NCI-H748 (cell line): ENCODE measurements at regions not wholly inside any gene's neighbourhood (a gene's known extent, or its start where the extent isn't known, plus 50 kb on each side); places are given as distances from the start of the nearest gene placed in this dataset.
"Not testable (repeated sequence)": the region's sequence is repeated elsewhere in the genome, so short reads cannot be mapped to it uniquely, and the experiment has no call there.

Experiments
- DNase-seq: peaks from one replicate; lab custom pipeline; 2025; ENCODE audit not compliant: unreplicated experiment; lab: John Stamatoyannopoulos, UW

DNA sequence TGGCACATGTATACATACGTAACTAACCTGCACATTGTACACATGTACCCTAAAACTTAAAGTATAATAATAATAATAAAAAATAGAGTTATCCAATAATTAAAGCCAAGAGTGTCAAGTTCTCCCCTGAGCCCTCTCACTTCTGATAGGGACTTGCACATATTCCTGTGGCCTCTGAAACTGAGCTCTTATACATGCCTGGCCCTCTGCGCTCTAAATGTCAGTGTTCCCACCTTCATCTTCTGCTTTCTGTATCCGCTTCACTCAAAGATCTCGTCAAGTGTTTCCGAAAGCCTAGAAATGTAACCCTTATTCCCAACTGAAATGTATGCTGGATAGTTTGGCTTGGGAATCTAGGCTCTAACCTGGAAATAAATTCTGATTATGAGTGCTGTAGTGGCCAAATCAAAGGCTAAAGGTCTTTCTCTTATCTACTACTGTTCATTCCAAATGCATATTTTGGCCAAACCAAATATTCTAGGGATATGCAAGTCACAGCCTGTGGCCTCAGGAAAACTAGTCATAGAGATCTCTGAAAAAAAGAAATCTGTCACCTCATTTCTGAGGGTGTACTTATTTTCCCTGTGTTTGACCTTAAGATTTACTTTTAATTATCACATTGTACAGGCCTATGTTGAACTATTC is 99.5 kb upstream of the LYPLAL1 start:
- DNase-seq = no peak

DNA sequence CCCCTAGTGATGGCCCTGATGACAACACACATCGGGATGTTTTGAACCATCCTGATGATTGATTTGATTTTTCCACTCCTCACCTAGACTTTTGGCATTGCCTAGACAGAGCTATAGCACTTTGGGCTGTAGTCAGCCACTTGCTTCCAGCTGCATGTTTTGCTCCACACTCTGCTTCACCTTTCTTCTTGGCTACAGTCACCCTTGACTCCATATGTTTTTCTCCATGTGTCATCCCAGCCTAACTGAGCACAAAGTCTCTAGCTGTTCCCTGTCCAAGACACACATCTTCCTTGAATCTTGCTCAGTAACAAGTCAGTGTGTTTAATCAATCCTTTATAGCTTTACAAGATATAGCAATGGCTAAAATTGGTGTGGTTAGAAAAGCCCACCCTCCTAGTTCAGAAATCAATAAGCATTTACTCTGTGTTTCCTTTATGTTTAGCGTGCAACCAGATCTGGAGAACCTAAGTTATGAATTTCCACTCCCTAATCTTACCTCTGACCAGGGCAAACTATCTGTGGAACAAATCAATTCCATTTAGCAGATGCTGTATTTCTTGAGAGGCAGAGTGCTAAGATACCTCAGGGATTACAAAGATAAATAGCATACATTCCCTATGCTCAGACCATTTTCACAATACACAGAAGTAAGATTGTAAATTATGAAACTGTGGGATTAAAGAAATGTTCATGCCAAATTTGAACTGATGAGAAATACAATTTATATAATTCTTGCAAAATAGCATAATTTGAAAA is 98.4 kb upstream of the LYPLAL1 start:
- no peak for DNase-seq

DNA sequence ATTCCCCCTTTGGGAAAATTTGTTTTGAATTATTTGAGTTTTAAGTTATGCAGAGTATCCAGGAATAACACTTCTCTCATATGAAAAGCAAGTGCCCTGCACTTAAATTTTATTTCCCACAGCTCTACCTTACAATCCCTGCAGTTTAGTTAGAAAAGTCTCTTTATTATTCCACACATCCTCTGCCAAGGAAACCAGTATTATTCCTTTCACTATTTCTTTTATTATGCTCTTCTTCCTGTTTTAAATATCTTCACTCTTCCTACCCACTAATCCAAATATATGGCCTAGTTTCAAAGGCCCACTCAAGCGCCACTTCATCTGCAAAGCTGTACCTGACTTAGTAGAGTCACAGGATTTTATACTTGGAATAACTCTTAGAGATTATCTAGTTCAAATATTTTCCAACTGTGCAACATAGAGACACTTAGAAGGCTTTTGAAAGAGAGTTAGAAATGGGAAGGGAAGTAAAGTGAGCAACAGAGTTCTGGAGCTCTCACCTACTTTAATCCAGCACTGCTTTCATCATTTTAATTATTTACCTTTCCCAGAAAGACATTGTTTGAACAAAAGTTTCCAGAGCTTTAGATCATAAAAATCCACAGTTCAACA is 97.2 kb upstream of the LYPLAL1 start:
- DNase-seq = no peak

DNA sequence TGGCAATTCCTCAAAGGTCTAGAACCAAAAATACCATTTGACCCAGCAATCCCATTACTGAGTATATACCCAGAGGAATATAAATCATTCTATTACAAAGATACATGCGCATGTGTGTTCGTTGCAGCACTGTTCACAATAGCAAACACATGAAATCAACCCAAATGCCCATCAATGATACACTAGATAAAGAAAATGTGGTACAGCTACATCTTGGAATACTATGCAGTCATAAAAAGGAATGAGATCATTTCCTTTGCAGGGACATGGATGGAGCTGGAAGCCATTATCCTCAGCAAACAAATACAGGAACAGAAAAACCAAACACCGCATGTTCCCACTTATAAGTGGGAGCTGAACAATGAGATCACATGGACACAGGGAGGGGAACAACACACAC is 95.9 kb upstream of the LYPLAL1 start:
- DNase-seq = not testable (repeated sequence)

DNA sequence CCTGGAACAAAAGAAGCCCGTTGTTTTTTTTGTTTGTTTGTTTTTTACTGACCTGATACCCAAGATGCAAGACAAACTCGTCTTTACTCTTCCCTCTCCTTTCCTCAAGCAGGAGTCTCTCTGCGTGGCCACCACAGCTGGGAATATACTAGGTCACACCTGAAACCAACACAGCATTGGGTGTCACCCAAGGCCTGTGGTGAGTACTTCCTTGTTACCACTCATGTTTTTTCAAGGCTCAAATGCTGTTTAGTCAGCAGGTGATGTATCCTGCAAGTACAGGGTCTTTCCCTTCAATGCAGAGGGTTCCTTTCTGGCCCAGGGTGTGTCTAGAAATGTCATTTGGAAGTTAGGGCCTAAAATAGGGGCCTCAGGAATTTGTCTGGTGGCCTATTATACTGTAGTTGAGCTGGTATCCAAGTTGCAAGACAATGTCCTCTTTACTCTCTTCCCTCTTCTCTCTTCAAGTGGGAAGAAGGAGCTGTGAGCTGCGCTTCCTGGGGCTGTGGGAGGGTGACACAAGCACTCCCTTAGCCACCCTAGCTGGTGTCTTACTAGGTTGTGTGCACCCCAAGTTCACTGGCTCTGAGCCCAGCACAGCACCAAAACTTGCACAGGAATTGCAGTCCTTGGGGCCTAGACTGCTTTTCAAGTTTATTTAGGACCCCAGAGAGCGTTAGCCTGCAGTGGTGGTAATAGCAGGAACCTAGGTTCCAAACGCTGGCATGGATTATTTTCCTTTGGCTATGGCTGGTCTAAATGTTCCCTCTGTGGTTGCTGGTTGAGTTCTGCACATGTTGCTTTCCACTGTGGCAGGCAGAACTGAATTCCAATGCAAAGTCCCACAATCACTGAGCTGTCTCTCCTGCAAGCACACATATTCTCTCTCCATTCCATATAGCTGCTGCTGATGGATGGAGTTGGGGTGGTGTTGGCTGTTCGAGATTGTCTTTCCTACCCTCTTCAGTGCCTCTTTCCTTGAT is 91.4 kb upstream of the LYPLAL1 start:
- no peak for DNase-seq

DNA sequence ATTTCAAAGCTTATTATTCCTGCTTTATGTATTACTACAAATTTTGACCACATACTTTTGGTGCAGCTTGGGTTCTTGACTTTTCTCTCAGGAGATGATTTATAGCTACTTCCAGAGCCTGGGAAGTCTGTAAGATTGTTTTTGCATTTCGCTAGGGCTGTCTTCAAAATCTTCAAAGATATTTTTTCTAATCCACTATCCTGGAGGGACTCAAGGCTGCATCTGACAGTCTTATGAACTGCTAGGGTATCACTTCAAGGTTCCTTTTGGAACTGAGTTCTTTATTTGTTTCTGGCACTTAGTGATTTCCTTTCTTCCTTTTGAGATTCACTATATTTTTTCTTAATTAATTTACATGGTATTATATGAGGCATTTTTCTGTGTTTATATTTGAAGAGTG is 90.0 kb upstream of the LYPLAL1 start:
- DNase-seq = no peak

DNA sequence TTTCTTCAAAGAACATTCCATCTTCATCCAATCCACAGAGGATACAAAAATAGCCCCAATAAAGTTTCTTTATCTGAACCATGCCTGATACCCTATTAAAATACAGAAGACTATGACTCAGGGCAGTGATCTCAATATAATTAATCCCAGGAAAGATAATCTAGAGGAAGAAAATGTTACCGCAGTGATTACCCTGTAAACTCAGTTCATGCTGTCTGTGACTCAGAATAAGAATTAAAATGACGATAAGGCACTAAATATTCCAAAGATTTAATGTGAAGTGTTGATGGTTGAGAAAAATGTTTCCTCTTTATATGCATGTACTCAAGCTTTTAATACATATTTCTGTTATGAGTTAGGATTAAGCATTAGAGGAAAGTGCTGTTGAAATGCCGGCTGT is 88.6 kb upstream of the LYPLAL1 start:
- no peak for DNase-seq

DNA sequence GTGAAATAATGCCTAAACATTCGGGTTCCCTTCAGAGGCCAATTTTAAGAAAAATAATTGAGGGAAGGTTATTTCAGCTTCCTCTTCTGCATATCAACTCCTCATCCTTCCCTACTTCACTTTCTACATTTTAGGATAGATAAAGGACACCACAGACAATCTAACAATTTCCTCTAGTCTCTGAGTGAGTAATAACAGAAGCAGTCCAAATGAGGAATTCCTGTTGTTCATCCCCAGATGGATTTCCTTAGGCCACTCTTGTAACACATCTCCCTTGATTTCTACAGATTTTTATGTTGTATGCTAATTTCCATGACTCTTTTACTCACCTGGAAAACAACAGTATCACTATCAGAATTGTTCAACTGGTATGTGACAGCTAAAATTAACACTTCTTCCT is 87.7 kb upstream of the LYPLAL1 start:
- DNase-seq = no peak

DNA sequence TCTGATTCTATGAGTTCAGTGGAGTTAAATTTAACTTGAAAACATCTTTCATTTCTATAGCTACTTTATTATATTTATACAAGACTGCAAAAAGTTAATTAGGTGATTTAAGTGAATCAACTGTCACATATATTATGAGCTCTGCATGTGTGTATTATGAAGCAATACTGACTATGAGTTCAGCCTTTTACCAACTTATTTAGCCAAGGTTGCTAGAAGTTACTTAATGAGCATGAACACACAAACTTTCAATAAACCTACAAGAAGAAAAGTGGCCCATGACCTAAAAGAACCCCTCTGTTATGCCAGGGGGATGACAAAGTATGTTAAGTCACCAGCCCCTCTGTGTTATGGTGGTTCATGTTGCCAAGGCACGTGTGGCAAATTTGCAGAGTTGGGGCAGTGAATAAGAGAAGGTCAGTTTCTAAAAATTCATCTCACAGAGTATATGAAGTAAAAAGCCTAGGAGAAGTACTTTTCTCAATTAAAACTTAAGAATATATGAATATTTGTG is 86.7 kb upstream of the LYPLAL1 start:
- DNase-seq = no peak

DNA sequence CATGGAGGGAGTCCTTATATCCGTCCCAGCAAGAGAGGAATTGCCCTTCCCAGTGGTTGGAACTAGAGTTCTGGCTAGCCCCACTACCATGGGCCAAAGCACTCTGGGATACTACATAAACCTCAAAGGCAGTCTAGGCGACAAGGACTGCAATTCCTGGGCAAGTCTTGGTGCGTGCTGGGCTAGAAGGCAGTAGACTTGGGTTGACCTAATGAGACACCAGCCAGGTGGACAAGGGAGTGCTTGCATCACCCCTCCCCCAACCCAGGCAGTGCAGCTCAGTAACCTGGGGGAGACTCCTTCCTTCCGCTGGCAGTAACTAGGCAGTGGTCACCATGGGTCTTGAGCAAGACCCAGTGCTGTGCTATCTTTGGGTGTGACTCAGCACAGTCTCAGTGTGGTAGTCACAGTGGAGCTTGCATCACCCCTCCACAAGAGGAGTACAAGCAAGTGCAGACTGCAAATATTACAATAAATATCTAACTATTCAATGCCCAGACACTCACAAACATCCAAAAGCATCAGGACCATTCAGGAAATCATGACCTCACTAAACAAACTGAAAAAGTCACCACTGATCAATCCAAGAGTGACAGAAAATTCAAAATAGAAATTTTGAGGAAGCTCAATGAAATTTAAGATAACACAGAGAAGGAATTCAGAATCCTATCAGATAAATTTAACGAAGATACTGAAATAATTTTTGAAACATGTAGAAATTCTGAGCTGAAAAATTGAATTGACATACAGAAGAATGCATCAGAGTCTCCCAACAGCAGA is 84.7 kb upstream of the LYPLAL1 start:
- DNase-seq = no peak

DNA sequence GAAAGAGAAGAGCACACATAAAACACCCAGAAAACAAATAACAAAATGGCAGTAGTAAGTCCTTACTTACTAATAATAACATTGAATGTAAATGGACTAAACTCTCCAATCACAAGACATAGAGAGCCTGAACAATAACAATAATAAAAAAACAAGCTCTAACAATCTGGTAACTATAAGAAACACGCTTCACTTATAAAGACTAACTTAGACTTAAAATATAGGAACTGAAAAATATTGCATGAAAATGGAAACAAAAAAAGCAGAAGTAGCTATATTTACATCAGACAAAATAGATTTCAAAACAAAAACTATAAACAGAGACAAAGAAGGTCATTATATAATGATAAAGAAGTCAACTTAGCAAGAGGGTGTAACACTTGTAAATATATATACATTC is 83.1 kb upstream of the LYPLAL1 start:
- DNase-seq = no peak

DNA sequence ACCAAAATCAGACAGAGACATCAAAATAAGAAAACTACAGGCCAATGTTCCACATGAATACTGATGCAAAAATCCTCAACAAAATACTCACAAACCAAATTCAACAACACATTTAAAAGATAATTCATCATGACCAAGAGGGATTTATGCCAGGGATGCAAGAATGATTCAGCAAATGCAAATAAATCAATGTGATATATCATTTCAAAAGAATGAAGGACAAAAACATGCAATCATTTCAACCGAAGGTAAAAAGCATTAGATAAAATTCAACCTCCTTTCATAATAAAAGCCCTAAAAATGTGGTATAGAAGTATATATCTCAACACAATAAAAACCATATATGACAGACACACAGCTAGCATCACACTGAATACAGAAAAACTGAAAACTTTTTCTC is 81.5 kb upstream of the LYPLAL1 start:
- no peak for DNase-seq

DNA sequence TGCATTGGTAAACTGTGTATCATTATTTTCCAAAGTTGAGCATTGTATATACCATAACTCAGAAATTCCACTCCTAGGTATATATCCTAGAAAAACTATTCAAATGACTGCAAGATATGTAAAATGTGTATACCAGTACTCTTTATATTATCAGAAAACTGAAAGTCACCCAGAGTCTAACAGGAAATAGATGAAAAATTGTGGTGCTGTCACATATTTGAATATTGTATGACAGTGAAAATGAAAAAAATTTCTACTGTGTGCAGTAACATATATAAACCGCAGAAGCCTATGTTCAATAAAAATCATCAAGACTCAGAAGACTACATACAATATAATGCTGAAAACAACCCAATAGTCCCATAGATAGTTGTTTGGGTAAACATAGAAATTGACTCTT is 74.4 kb upstream of the LYPLAL1 start:
- DNase-seq = no peak

DNA sequence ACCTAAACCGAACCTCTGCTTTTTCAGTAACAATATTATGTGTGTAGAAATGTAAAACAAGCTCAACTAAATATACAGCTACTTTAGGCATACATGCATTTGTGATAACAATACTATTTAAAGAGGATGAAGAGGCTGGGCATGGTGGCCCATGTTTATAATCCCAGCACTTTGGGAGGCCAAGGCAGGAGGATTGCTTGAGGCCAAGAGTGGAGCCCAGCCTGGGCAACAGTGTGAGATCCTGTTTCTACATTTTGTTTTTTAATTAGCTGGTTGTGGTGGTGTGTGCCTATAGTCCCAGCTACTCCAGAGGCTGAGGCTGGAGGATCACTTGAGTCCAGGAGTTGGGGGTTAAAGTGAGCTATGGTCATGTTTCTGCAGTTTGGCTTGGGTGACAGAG is 73.6 kb upstream of the LYPLAL1 start:
- no peak for DNase-seq

DNA sequence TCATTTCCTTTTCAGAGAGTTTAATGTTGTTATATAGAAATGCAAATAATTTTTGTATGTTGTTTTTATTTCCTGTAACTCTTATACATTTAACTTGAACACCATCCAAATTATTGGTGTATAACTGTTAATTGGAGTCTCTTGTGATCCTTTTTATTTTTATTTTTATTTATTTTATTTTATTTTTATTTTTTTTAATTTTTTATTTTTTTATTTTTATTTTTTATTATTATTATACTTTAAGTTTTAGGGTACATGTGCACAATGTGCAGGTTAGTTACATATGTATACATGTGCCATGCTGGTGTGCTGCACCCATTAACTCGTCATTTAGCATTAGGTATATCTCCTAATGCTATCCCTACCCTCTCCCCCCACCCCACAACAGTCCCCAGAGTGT is 71.2 kb upstream of the LYPLAL1 start:
- DNase-seq = not testable (repeated sequence)

DNA sequence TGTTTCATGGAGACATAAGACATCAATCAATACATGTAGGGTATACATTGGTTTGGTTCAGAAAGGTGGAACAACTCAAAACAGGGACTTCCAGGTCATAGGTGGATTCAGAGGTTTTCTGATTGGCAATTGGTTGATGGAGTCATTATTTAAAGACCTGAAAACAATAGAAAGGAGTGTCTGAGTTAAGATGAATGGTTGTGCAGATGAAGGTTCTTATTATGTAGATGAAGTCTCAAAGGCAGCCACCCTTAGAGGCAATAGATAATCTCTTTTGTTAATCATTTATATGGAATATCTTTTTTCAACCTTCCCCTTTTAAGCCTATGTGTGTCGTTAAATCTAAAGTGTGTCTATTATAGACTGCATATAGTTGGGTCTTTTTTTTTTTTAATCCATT is 67.8 kb upstream of the LYPLAL1 start:
- DNase-seq = no peak

DNA sequence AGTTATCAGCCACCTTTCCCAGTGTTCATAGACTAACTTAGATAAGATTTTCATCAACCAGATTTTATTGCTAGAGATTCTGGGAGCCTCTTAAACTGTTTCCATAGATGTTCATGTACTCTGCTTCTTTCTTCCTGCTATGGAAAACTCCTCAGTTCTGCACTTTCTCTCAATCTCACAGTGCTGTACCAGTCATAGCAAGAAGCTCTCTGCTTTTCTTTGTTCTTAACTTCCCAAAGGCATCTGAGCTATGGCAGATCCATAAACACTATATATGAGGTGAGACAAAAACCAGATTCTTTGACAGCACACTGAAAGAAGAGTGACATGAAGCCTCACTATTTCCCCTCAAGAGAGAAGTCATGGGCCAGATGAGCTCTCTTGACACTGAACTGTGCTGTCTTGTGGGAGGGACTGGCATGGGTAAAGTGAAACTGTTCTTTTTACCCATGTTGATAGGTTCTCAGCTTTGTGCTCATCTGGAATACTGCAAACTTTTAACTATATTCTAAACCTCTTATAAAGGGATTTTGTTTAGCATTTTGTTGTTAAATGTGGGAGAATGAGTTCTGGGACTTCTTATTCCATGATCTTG is 64.2 kb upstream of the LYPLAL1 start:
- DNase-seq = no peak

DNA sequence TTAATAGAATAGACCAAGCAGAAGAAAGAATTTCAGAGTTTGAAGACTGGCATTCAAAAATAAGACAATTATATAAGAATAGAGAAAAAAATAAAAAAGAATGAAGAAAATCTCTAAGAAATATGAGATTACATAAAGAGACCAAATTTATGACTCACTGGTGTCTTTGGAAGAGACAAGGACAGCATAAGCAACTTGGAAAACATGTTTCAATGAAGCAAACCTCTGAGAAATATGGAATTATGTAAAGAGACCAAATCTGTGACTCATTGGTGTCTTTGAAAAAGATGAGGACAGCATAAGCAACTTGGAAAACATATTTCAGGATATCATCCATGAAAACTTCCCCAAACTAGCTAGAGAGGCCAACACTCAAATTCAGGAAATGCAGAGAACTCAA is 60.4 kb upstream of the LYPLAL1 start:
- no peak for DNase-seq

DNA sequence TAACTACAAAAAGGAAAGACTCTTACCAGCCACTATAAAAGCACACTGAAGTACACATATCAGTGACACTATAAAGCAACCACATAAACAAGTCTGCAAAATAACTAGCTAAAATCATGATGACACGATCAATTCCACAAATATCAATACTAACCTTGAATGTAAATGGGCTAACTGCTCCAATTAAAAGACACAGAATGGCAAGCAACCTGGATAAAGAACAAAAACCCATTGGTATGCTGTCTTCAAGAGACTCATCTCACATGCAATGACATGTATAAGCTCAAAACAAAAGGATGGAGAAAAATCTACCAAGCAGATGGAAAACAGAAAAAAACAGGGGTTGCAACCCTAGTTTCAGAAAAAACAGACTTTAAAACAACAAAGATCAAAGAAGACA is 59.7 kb upstream of the LYPLAL1 start:
- no peak for DNase-seq

DNA sequence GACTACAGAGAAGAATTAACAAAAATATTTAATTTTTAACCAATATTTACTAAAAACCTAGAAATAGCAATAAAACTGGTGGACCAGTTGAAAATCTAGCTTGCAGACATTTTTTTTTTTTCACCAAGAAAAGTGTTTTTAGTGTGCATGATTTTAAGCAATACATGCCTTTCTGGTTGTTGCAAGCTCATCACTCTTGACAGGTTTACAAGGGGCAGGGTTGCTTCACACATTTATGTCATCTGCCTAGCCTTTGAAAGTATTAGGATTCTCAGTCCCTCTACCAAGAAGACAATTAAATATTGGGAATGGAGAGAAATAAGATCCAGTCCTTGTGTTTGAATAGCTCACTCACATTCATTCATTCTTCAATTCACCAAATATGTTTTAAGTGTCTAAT is 53.8 kb upstream of the LYPLAL1 start:
- DNase-seq = no peak
